ENCODE measurements at regions not wholly inside any gene's neighbourhood (a gene's known extent, or its start where the extent isn't known, plus 50 kb on each side); places are given as distances from the start of the nearest gene placed in this dataset.

- no peak for TF ChIP-seq CTCF (IDR thresholded peaks at IDR 0.05 in 4 of 5, conservative IDR thresholded peaks at IDR 0.05 in 1 of 5)
- no peak for TF ChIP-seq POLR2A (IDR thresholded peaks at IDR 0.05)
These were observed 278.5 kb downstream of the ADAMTS20 start for GRCh38 chr12:43273467-43273866.
